SIG-M5 treated with dmso at 0.1 percent for 504 hours (cell line): ENCODE measurements at regions not wholly inside any gene's neighbourhood (a gene's known extent, or its start where the extent isn't known, plus 50 kb on each side); places are given as distances from the start of the nearest gene placed in this dataset.
"Not testable (repeated sequence)": the region's sequence is repeated elsewhere in the genome, so short reads cannot be mapped to it uniquely, and the experiment has no call there.

Source experiments
- DNase-seq: peaks from one replicate; lab custom pipeline; 2025; ENCODE audit not compliant: unreplicated experiment; lab: John Stamatoyannopoulos, UW

DNA sequence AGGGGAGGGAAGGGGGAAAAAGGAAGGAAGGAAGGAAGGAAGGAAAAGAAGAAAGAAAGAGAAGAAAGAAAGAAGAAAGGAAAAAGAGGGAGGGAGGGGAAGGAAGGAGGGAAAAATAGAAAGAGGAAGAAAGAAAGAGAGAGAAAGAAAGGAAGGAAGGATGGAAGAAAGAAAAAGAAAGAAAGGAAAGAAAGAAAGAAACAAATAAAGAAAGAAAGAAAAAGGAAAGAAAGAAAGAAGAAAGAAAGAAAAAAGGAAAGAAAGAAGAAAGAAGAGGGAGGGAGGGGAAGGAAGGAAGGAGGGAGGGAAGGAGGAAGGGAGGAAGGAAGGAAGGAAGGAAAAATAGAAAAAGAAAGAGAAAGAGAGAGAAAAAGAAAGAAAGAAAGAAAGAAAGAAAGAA, 315.8 kb upstream of the PIK3C3 start:
- no peak for DNase-seq

GRCh38 chr18:41631723-41632285, 323.2 kb upstream of the PIK3C3 start:
- not testable (repeated sequence) for DNase-seq

GRCh38 chr18:41630232-41630886, 324.7 kb upstream of the PIK3C3 start:
- DNase-seq = no peak

DNA sequence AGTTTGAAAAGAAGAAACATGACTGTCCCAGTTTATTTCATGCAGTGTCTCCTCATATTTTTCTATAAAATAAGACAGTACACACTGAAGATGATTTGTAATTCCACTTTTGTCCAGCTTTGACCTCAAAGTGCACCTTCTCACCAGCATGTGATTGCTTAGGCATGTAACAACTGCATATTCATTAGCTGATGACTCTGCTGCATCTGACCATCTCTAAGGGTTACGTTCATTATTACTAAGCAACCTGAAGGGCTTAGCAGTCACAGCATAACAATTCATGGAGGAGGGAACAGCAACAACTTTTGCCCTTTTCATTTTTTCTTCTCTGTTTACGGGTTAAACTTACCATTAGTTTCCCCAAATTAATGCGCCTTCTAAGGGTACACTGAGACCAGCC, 330.6 kb upstream of the PIK3C3 start:
- no peak for DNase-seq

GRCh38 chr18:41621177-41621576, 333.9 kb upstream of the PIK3C3 start:
- DNase-seq = no peak

DNA sequence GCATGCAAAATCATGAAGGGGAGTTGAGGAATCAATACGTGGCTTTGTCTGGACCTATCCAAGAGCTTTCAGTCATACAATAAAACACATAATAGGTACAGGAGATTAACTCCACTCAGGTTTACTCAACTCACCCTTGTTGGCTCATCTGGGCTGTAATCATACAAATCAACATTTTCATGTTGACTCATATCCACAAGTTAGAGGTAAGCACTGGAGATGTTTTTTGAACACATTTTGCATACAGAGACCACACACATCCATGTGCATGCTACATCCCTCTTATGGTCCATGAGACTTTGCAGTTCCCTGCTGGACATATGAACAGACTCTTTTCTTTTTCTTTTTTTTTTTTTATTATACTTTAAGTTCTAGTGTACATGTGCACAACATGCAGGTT, 336.9 kb upstream of the PIK3C3 start:
- DNase-seq = no peak

DNA sequence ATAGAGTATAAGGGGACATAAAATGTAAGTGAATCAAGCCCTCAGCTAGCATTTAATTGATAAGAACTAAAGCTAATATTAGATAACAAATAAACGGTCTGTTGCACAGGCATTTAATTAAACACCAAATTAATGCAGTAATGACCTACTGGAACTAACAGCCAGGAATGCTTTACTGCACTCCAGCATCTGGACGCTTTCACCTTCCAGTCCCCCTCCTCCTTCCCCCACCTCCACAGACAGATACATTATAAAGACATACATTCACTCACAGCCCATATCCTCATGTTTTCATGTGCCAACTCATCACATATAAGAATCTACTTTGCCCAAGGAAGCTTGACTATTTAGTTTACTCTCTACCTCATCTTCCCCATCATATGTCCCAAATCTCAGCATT, 337.4 kb upstream of the PIK3C3 start:
- no peak for DNase-seq

DNA sequence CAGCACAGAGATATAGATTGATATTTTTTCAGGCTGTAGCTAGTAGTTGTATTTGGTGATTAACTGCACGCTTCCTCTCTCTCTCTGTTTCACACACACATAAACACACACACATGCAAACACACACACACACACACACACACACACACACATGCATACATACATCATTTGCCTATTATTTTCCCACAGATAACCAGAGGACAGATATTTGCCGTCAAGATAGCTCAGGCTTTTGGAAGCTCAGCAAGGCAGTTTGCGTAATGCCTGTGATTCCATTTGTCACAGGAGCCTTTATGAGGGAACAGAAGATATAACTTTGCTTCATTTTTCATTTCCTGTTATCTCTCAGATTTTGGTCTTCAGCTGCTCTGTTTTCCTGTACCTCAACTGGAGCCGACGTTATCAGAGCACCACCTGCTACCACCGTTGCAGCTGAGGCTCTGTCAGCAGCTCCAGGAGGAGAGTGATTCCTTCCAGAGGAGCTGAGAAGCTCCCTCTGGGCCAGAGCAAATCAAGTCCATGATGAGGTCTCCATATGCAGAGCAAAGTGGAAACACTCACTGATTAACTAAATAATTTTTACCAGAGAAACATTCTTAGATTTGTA, 341.9 kb upstream of the PIK3C3 start:
- no peak for DNase-seq

DNA sequence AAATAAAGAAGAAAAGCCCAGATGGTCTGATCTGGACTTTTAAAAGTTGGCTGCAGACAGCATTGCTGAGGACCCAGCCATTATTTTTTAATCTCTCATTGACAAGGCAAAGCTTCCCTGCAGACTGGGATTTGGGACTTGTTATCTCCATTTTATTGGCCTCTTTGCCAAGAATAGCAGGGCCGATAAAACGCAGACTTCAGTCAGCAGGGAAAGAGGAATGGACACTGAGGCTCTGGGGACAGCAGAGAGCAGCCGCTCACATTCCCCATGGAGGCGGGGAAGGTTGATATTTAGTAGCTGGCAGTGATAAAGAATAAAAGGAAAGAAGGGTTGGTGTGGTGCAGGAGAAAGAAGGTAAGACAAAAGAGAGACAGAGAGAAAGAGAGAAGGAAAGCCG, 350.1 kb upstream of the PIK3C3 start:
- no peak for DNase-seq

- no peak for DNase-seq
Observed at GRCh38 chr18:41602034-41602433, 353.0 kb upstream of the PIK3C3 start.

- DNase-seq = no peak
Observed at GRCh38 chr18:41600693-41601391, 354.2 kb upstream of the PIK3C3 start.

DNA sequence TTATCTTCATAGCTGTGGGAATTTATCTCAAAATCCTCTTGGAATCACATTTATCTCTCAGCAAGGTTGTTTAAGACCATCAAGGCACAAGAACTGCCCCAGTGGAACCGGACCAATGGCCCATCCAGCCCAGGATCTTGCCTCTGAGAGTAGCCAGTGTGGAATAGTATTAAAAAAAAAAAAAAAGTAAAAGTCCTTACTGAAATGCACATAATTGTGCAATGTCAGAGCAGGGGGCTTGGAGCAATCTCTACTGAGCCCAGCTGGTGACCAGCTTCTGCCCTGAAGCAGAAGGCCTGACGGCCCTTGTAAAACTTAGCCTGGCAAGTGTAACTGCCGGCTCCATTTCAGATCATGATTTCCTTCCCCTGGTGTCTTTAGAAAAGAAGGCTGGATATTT, 355.6 kb upstream of the PIK3C3 start:
- DNase-seq = no peak

GRCh38 chr18:41594582-41594981, 360.5 kb upstream of the PIK3C3 start:
- no peak for DNase-seq

DNA sequence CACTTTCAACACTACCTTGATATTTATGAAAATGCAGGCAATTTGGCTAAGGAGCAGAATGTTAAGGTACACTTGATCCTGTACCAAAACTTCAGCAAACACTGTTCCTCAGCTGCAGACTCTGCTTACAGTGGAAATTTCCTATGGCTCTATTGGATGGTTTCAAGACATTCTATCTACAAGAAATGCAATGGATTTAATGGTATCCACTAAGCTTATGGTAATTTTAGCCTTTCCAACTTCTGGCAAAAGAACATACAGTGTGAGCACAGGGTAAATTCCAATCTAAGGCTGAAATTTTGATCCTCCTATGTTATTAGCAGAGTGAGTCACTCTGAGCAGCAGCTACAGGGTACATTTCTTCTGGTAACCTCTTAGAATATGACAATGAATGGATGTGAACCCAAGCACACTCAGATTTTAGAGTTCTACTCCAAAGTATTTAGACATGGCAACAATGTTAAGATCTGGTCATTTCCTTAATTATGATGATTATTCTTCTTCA, 361.8 kb upstream of the PIK3C3 start:
- no peak for DNase-seq

DNA sequence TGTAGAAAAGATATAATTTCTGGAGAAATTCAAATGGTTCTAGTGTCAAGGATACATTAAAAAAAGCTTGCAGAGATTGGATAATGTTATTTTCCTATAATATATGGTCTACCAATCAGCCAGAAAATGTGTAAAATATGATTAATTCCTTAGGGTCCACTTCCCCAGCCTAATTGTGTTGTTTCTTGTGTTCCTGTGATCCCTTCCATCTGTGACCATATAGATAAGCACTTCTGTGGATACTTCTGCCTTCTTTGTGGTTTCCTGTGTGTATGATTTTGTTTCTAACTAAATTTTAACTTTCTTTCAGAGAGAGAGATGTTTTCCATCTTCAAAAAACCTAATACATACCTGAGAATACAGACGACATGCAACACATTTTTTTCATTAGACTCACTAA, 367.1 kb upstream of the PIK3C3 start:
- DNase-seq = no peak

- no peak for DNase-seq
Observed at GRCh38 chr18:41585512-41585911, 369.5 kb upstream of the PIK3C3 start.

- no peak for DNase-seq
Observed at GRCh38 chr18:41579185-41579584, 375.8 kb upstream of the PIK3C3 start.

DNA sequence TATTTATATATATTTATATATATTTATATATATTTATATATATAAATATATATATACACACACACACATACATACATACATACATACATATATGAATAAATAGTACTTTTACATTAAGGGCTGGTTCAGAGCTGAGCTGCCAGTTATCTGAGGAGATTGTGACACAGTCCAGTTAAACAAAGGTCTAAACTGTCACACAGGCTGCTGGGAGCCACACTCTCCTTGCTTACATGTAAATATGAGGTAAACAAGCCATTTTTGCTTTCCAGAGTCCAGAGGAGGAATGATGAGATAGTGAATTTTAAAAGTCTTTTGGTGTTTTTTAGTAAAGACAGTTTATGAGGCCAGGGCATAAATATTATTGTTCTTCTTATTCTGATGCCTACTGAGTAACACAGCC, 377.5 kb upstream of the PIK3C3 start:
- DNase-seq = no peak

DNA sequence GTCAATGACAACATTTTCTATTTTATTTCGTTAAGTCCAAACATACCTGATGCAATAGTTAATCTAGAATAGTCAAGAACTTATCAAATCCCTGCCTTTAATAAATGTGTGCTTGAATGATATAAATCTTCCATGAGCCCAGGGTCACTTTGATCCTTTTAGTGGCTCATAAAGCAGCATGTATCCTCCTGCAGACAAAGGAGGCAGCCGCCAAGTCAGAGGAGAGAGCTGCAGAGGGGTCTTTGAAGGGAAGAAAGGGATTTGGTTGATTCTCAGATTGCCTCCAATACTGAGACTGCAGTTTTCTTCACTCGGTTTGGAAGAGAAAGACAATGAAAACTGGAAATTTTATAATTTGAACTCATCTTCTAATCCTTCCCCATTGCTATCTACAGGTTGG, 378.4 kb upstream of the PIK3C3 start:
- DNase-seq = no peak

GRCh38 chr18:41569867-41570266, 385.2 kb upstream of the PIK3C3 start:
- DNase-seq = no peak

DNA sequence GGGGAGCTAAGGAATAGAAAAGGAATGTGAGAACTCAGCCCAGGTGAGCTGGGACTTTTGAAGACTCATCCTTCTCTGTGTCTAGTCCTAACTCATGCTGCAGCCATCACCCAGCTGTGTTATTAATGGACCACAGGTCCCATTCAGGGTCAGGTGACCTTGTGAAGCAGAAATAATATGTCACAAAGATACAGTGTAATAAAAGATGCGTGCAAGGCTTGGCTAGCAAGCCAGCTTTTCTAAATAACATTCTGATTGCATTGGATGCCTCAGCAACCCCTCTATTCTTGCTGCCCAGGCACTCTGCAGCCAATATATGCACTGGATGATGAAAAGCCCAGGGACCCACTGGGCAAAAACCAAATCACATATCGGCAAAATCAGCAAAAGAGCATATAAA, 393.1 kb upstream of the PIK3C3 start:
- no peak for DNase-seq

DNA sequence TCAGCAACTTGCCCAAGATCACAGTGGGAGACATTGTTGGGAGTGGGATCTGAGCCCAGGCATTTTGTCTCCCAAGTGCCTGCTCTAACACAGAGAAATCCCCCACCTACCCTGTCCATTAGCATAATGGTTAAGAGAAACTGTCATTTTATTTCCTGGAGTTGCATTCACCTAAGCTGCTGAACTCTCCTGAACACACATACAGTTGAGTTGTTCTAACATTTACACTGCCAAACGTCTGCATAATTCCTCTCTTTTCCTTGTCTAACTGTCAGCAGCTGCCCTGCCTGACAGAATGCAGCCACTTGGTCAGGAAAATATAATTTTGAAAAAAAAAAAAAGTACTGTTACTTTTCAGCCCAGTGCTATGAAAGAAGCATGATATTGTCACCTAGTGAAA, 396.3 kb upstream of the PIK3C3 start:
- DNase-seq = no peak
